T1000 (cell line): ENCODE measurements at regions not wholly inside any gene's neighbourhood (a gene's known extent, or its start where the extent isn't known, plus 50 kb on each side); places are given as distances from the start of the nearest gene placed in this dataset.
A peak's percentile ranks its signal among the peaks of the same experiment; 100 is the strongest.
"Not testable (repeated sequence)": the region's sequence is repeated elsewhere in the genome, so short reads cannot be mapped to it uniquely, and the experiment has no call there.

Source experiments
- DNase-seq: peaks from one replicate; lab custom pipeline; 2025; ENCODE audit warnings: mixed read lengths; lab: John Stamatoyannopoulos, UW

DNA sequence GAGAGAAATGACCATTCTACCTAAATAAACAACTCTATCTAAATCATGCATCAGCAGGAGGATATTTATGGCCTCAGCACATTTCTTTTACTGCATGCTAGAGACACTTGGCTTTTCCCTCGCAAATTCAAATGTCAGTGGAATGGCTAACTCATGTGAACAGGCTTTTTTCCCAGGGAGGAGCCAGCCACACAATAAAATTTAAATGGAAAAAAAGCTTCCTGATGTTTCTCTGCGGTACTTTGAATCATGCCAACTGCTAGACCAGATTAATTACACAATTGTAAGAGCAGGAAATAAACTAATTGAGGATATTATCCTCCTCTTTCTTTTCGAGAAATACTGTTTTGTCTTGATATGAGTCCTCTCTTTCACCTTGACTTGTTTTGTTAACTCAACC is 676.3 kb downstream of the IRS1 start:
- DNase-seq = no peak

GRCh38 chr2:226122041-226122440 is 677.6 kb downstream of the IRS1 start:
- DNase-seq = no peak

DNA sequence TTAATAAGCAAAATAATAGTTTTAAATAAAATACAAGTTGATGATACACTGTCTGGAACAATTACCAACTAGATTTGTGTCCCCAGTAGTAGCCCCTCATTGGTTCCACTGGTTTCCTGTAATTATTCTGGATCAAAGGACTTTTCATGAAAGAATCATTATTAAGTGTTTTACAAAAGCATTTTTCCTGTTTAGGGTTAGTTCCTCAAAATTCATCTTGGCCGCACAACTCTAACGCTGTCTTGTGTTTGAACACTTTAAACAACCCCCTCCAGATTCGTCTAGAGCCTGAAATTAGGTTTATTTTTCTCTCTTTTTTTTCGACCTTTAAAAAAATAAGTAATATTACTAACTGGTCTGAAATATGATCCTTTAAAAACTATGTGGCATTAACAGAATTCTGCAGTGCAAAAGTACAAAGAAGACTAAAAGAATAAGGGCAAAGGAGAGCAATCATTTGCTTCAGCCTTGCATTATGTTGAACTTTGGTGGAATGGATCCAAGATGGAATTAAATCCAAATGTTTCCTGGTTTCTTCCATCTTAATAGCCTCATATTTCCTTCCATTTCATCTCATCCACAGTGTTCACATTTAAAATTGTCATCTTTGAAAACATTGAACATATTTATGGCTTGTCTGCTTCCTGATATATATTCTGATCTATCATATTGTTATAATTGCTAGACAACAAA is 678.4 kb downstream of the IRS1 start:
- no peak for DNase-seq

DNA sequence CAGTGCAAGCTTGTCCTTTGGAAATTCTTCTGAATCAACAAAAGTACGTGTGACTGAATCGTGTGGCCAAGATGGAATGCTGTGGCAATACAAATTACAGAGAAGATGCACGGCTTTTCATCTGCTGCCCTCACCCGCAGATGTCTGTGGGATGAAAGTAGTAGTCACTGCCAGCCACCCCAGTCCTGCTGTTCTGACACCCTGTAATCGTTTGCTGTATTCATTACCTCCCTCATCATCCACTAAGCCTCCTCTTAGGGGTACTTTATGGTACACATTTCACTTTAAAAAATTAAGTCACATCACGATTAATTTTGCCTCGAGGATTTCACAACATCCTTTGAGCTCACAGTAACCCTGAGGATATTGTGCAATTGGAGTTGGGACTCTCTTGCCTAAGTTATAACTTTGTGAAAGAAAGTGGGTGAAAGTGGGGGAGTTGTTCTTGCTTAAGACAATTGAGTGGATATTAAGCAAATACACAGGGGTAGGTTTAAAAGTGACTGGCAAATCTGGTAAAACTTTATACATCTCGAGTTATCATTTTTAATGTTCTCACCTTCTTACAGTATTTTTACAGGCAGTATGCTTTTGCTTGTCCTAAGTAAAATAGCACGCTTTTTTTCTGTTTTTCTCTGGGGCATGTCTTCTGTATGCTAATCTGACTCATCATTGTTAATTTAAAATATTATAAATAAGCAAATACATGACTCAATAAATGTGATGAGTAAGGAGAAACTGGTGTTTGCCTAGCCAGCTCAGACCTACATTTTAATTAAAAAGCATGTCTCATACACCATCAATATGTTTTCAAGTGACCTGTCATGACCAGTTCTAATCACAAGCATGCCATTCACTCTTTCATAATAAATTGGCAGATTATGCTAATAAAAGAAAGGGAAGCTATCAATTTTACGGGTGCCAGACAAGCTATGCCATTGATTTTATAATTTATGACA is 680.9 kb downstream of the IRS1 start:
- DNase-seq = peak; percentile 29

DNA sequence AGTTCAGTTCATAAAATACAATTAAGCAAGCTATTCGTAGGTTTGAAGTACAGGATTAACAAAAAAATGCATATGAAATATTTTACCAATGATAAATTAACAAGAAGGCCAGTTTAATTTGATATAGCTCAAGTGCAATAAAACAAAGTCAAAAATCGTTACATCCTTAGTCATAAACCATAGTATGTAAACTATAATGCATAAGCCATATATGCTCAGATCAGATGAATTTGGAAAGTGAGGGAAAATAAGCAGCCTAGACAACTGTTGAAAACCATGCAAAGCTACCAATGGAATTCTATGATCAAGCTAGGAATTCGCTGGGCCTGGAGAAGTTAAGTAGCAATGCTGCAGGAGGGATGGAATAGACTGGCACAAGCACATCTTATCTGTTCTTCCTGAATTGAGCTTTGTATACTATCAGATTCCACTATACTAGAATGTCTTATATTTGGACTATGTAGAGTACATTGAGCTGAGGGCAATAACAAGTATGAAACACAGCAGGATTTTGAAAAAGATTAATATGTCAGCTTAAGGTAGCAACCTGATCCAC is 682.0 kb downstream of the IRS1 start:
- no peak for DNase-seq

GRCh38 chr2:226116346-226116745 is 683.3 kb downstream of the IRS1 start:
- no peak for DNase-seq

DNA sequence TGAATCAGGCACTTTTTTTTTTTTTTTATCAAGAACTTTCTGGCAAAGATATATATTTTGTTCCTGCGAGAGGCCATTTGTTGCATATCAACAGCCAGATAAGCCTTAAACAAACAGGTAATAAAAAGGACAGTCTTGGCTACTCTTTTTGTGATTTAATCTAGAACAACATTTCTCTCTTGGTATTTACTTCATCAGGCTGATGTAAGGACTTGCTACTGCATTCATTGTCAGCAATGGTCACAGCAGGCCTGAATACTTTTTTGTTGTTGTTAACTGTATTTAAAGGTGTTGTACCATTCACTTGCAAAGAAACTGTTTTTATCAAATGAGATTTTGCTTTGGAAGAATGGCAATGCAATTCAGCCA is 683.8 kb downstream of the IRS1 start:
- DNase-seq = no peak

- peak; percentile 25 for DNase-seq
Observed at GRCh38 chr2:226115102-226115831, 684.4 kb downstream of the IRS1 start.

GRCh38 chr2:226114436-226114835 is 685.2 kb downstream of the IRS1 start:
- no peak for DNase-seq

- no peak for DNase-seq
Observed at GRCh38 chr2:226098861-226099745, 699.6 kb downstream of the NYAP2 start.

DNA sequence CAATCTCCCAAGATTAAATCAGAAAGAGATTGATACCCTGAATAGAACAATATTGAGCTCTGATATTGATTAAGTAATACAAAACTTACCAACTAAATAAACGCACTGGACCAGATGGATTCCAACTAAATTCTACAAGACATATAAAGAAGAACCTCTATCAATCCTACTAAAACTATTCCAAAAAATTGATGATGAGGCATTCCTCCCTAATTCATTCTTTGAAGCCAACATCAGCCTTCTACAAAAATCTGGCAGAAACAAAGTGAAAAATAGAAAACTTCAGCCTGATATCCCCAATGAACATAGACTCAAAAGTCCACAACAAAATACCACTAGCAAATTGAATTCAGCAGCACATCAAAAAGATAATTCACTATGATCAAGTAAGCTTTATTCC is 695.5 kb downstream of the NYAP2 start:
- DNase-seq = no peak

GRCh38 chr2:226093364-226093763 is 693.9 kb downstream of the NYAP2 start:
- no peak for DNase-seq

DNA sequence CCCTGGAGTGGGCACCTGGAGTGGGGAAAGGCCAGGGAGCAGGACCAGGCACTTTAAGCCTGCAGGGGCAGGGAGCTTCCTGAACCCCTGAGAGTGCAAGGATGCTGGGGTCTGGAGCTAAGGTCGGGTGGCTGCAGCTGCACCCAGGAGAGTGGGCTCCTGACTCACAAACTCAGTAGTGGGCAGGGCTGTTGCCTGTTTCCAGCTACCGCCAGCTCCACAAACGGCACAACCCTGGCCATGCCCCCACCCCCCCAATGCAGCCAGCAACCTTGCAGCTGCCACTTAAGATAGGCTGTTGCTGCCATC is 688.8 kb downstream of the NYAP2 start:
- no peak for DNase-seq

GRCh38 chr2:226087505-226088365 is 688.2 kb downstream of the NYAP2 start:
- DNase-seq = no peak

DNA sequence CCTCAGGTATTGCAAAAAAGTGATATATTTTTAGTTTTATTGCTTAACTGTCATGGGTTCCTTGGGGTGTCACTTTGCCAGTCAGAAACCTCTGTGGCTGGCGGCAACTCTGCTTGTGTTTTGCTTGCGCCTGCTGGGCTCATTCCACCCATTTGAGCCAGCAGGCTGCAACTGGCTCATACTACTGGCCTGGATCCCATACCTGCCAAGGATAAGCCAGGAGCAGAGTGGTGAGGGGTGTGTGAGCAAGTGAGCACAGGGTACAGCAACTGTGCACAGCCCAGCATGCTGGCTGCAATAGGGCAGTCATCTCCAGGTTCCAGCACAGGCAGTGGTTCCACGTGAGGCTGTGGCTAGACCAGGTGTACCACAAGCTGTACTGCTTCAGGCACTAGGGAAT is 687.5 kb downstream of the NYAP2 start:
- DNase-seq = no peak

DNA sequence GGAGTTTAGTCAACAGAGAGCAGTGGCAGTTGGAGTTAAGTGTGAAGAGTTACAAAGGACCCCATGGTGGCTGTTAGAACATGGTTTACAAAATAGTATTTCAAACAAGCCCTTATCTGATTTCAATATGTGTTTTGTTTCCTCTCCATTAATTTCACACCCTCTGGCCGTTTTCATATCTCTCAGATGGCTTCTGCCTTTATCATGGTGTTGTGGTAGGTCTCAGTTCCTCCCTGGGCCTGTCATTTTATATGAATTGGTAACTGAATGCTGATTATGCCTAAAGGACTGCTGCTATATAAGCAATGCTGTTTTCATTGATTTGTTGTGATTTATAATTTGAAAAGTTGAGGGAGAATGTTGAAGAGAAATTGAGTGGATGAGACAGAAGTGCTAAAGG is 686.7 kb downstream of the NYAP2 start:
- DNase-seq = no peak

GRCh38 chr2:226085425-226085824 is 685.9 kb downstream of the NYAP2 start:
- not testable (repeated sequence) for DNase-seq

GRCh38 chr2:226080334-226080733 is 680.8 kb downstream of the NYAP2 start:
- no peak for DNase-seq

DNA sequence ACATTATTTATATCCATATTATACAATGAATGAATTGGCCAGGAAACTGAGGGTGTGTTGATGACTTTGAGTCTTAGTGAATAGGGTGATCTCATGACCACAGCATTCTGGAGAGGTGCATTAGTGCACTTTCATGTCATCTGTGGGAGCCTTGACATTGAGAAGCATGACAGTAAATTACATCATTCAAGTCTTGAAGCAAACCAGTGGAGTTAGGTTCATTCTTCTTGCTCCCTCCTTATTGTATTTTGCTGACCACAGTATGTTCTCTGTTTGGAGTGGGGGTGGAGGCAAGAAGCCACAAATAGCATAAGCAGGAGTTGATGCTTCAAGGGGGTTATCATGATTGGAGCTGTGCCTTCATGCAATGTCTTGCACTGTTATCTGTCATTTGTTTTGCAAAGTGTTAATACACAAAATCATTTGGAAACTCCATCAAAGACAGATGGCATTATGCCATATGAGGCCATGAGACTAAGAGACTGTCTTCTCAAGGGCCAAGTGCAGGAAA is 680.2 kb downstream of the NYAP2 start:
- peak; percentile 9 for DNase-seq

- DNase-seq = no peak
Observed at GRCh38 chr2:226079196-226079595, 679.7 kb downstream of the NYAP2 start.
